ENCODE measurements at regions not wholly inside any gene's neighbourhood (a gene's known extent, or its start where the extent isn't known, plus 50 kb on each side); places are given as distances from the start of the nearest gene placed in this dataset.

DNA sequence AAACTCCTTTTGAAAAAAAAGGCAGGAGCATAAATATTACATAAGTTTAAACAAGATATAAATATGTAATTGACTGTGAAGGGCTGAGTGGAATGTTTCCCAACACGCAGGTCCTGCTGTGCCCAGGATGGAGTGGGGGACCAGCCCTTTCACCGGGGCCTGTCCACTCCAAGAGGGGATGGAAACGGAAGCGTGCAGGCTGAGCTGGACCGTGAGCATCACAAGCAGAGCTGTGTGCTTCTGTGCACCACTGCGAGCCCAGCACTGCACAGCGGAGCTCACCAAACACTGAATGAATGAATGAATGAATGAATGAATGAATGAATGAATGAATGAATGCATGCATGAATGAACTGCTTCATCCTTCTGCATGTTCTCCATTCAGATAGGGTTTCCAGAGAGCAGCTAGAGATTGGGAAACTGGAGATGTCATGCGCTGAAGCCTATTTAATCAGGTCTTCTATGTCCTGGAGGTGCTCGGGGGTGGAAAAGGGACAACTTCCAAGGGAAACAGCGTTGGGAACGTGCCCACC, 157.7 kb downstream of the ANKRD60 start:
- Histone ChIP-seq H3K4me2 (ENCODE audit: insufficient read depth in 1 of 2, low read depth in 2 of 2, low read length in 2 of 2) (no peak overlapping the region), H3K9me3 (ENCODE audit: insufficient read depth in 2 of 2, low read depth in 1 of 2, low read length in 1 of 2) (no peaks in the 10 kb centered on the region), H3K36me3 (ENCODE audit: control insufficient read depth in 2 of 4, insufficient read depth in 4 of 4, low read length in 3 of 4) (no peaks in the 10 kb centered on the region), H3K79me2 (ENCODE audit: control insufficient read depth in 1 of 2, insufficient read depth in 2 of 2, low read length in 2 of 2) (no peaks in the 10 kb centered on the region), H3K23me2 (ENCODE audit: low read depth, low read length) (no peaks in the 10 kb centered on the region), H2BK5ac (ENCODE audit: low read depth, low read length) (no peak overlapping the region), H3K23ac (ENCODE audit: insufficient read length) (no peak overlapping the region), H3K27ac (ENCODE audit: low read depth, low read length) (no peak overlapping the region), H2AK5ac (ENCODE audit: low read depth, low read length) (no peak overlapping the region), H3K79me1 (ENCODE audit: low read depth, low read length) (no peaks in the 10 kb centered on the region), H3K27me3 (replicated peaks in 1 of 4; ENCODE audit: control insufficient read depth in 3 of 4, extremely low read depth in 1 of 4, insufficient read depth in 3 of 4, low read length in 3 of 4) (no peaks in the 10 kb centered on the region; a peak in 1 of 7 replicates), H2AFZ (ENCODE audit: low read length) (no peak overlapping the region), H3K18ac (ENCODE audit: extremely low read depth, low read length) (no peak overlapping the region; the same call in 1 of the 2 replicates), H2BK20ac (ENCODE audit: low read length) (no peak overlapping the region), H3K14ac (ENCODE audit: insufficient read length) (no peak overlapping the region), H2BK12ac (ENCODE audit: low read depth, low read length) (no peak overlapping the region), H3K9ac (replicated peaks in 1 of 4; ENCODE audit: extremely low read depth in 1 of 4, low read depth in 3 of 4, low read length in 3 of 4) (no peak overlapping the region), H2BK120ac (replicated peaks; ENCODE audit: low read depth, low read length) (no peak overlapping the region), H2BK15ac (ENCODE audit: low read length) (no peak overlapping the region), H4K5ac (ENCODE audit: insufficient read length, low read depth, low read length) (no peak overlapping the region), H3K4ac (replicated peaks; ENCODE audit: insufficient read length, low read depth, low read length) (no peak overlapping the region), H3K56ac (replicated peaks; ENCODE audit: insufficient read length, low read depth, low read length) (no peak overlapping the region), H4K8ac (ENCODE audit: extremely low read depth, insufficient read depth, low read length) (no peak overlapping the region), H3K4me1 (replicated peaks in 1 of 4; ENCODE audit: control insufficient read depth in 3 of 4, insufficient read depth in 4 of 4, low read length in 3 of 4) (no peaks in the 10 kb centered on the region; a peak in 3 of 7 replicates), H4K20me1 (replicated peaks in 1 of 2; ENCODE audit: control insufficient read depth in 1 of 2, insufficient read depth in 2 of 2, low read length in 2 of 2) (no peaks in the 10 kb centered on the region), H4K91ac (replicated peaks; ENCODE audit: insufficient read length, low read length) (no peak overlapping the region), H3K4me3 (ENCODE audit: extremely low read depth in 1 of 4, insufficient read depth in 2 of 4, low read depth in 3 of 4, low read length in 4 of 4) (no peak overlapping the region)
- FAIRE-seq, result no peak
- ChIA-PET CTCF (ENCODE audit: partially characterized antibody) (interaction anchor here (1.0 kb wide), 1 partner anchor 38 kb away, joined by 3 read pairs; no protein-coding TSS in a partner anchor), POLR2A (ENCODE audit: partially characterized antibody) (no interaction called here)
- DNase-seq (ENCODE audit: low read depth in 1 of 2, low spot score in 2 of 2), result no peak
- 89% methylated on average over 11 of the region's 11 CpGs; no CpG with 5 or more reads in 1 of the 2 experiments for WGBS, 2 experiments (ENCODE audit: extremely low coverage in 1 of 2, insufficient coverage in 1 of 2, insufficient read length in 1 of 2, insufficient replicate concordance in 2 of 2, low coverage in 1 of 2, low lambda C conversion rate in 2 of 2, missing lambda C conversion rate in 1 of 2)
- TF ChIP-seq POLR2A (IDR thresholded peaks at IDR 0.05; ENCODE audit: control extremely low read depth in 1 of 2, low read depth in 2 of 2, low read length in 2 of 2) (no peak), JUND (IDR thresholded peaks at IDR 0.05; ENCODE audit: low read length) (no peak), HDAC2 (IDR thresholded peaks at IDR 0.05; ENCODE audit: borderline replicate concordance in 1 of 2, low read depth in 2 of 2, low read length in 2 of 2) (no peak), GTF2F1 (IDR thresholded peaks at IDR 0.05; ENCODE audit: borderline replicate concordance, low read depth, low read length) (no peak), EP300 (IDR thresholded peaks at IDR 0.05; ENCODE audit: borderline replicate concordance in 1 of 2, low read depth in 2 of 2, low read length in 2 of 2) (no peak), SIN3A (conservative IDR thresholded peaks at IDR 0.05 in 1 of 2, IDR thresholded peaks at IDR 0.05 in 1 of 2; ENCODE audit: low read depth in 1 of 2, low read length in 2 of 2) (no peak), CBX8 (IDR thresholded peaks at IDR 0.05; ENCODE audit: borderline replicate concordance, low read depth, low read length) (no peak), KDM4A (IDR thresholded peaks at IDR 0.05; ENCODE audit: low read depth, low read length, severe bottlenecking) (no peak), TAF7 (optimal IDR thresholded peaks at IDR 0.05; ENCODE audit: borderline replicate concordance, low read depth, low read length) (no peak), YY1 (IDR thresholded peaks at IDR 0.05; ENCODE audit: low read depth, low read length) (no peak), RNF2 (IDR thresholded peaks at IDR 0.05; ENCODE audit: borderline replicate concordance, low read depth, low read length, missing control alignments, poor library complexity, severe bottlenecking) (no peak), POU5F1 (IDR thresholded peaks at IDR 0.05; ENCODE audit: low read depth, low read length) (no peak)

Measured in H1 (cell line).